ENCODE measurements at regions not wholly inside any gene's neighbourhood (a gene's known extent, or its start where the extent isn't known, plus 50 kb on each side); places are given as distances from the start of the nearest gene placed in this dataset.
A peak's percentile ranks its signal among the peaks of the same experiment; 100 is the strongest.

DNA sequence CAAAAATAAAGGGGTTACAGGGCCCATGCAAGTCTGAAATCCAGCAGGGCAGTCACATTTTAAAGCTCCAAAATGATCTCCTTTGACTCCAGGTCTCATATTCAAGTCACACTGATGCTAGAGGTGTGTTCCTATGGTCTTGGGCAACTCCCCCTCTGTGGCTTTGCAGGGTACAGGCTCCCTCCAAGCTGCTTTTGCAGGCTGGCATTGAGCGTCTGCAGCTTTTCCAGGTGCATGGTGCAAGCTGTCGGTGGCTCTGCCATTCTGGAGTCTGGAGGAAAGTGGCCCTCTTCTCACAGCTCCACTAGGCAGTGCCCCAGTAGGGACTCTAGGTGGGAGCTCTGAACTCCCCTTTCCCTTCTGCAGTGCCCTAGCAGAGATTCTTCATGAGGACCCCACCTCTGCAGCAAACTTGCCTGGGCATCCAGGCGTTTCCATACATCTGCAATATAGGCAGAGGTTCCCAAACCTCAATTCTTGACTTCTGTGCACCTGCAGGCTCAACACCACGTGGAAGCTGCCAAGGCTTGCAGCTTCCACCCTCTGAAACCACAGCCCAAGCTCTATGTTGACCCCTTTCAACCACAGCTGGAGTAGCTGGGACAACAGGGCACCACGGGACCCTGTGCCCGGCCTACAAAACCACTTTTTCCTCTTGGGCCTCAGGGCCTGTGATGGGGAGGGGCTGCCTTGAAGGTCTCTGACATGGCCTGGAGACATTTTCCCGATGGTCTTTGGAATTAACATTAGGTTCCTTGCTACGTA lies 80.1 kb upstream of the PLSCR5 start:
- Histone ChIP-seq H3K4me2 (ENCODE audit: insufficient read depth, low read length) (peak overlapping the region; percentile 60), H3K27ac (ENCODE audit: low read length) (peak overlapping the region; percentile 86), H3K4me1 (ENCODE audit: insufficient read depth, low read length) (peaks cover 57% of the 10 kb centered on the region), H3K9me3 (ENCODE audit: insufficient read depth, low read length, severe bottlenecking) (peaks cover 26% of the 10 kb centered on the region), H4K20me1 (ENCODE audit: insufficient read depth, low read length) (no peaks in the 10 kb centered on the region), H3K79me2 (ENCODE audit: insufficient read depth, low read length) (no peaks in the 10 kb centered on the region), H3K9ac (ENCODE audit: low read depth, low read length) (peak overlapping the region; percentile 44), H3K27me3 (ENCODE audit: insufficient read depth, low read length, poor library complexity) (no peaks in the 10 kb centered on the region), H3K36me3 (ENCODE audit: insufficient read depth, low read length) (no peaks in the 10 kb centered on the region), H3K4me3 (ENCODE audit: low read depth in 1 of 2, low read length in 2 of 2) (peak overlapping the region in 1 of 2 experiments; percentile 38; a peak in 1 of 4 replicates), H2AFZ (ENCODE audit: low read depth, low read length) (peak overlapping the region; percentile 39; the same call in 1 of the 2 replicates)
- peak; percentile 86 for ATAC-seq (ENCODE audit: insufficient read depth, low read depth)
- TF ChIP-seq CTCF (IDR thresholded peaks at IDR 0.05; ENCODE audit: borderline replicate concordance, extremely low read depth, low read length, poor library complexity, severe bottlenecking) (peak; percentile 20), EZH2 (IDR thresholded peaks at IDR 0.05; ENCODE audit: borderline replicate concordance, low read depth, low read length, severe bottlenecking) (no peak)
- DNase-seq, result peak; percentile 82

- no peak overlapping the region for H3K27ac ChIP-seq (ENCODE audit: low read length)
- H3K36me3 ChIP-seq (ENCODE audit: insufficient read depth, low read length), result no peaks in the 10 kb centered on the region
- DNase-seq (no peak), ATAC-seq (ENCODE audit: insufficient read depth, low read depth) (no peak)
- no peaks in the 10 kb centered on the region for H4K20me1 ChIP-seq (ENCODE audit: insufficient read depth, low read length)
- no peaks in the 10 kb centered on the region for H3K79me2 ChIP-seq (ENCODE audit: insufficient read depth, low read length)
- no peak overlapping the region for H3K4me3 ChIP-seq (ENCODE audit: low read depth in 1 of 2, low read length in 2 of 2)
- peaks cover 13% of the 10 kb centered on the region for H3K9me3 ChIP-seq (ENCODE audit: insufficient read depth, low read length, severe bottlenecking)
- no peaks in the 10 kb centered on the region for H3K27me3 ChIP-seq (ENCODE audit: insufficient read depth, low read length, poor library complexity)
- H2AFZ ChIP-seq (ENCODE audit: low read depth, low read length), result no peak overlapping the region
- no peak overlapping the region for H3K4me2 ChIP-seq (ENCODE audit: insufficient read depth, low read length)
- TF ChIP-seq EZH2 (IDR thresholded peaks at IDR 0.05; ENCODE audit: borderline replicate concordance, low read depth, low read length, severe bottlenecking) (no peak), CTCF (IDR thresholded peaks at IDR 0.05; ENCODE audit: borderline replicate concordance, extremely low read depth, low read length, poor library complexity, severe bottlenecking) (no peak)
- peaks cover 57% of the 10 kb centered on the region for H3K4me1 ChIP-seq (ENCODE audit: insufficient read depth, low read length)
- no peak overlapping the region for H3K9ac ChIP-seq (ENCODE audit: low read depth, low read length)
Measured at GRCh38 chr3:146682171-146682570, 77.0 kb upstream of the PLSCR5 start.

GRCh38 chr3:146680617-146681016 lies 75.5 kb upstream of the PLSCR5 start:
- Histone ChIP-seq H3K4me2 (ENCODE audit: insufficient read depth, low read length) (no peak overlapping the region), H3K4me1 (ENCODE audit: insufficient read depth, low read length) (peaks cover 48% of the 10 kb centered on the region), H3K27me3 (ENCODE audit: insufficient read depth, low read length, poor library complexity) (no peaks in the 10 kb centered on the region), H3K4me3 (ENCODE audit: low read depth in 1 of 2, low read length in 2 of 2) (no peak overlapping the region), H3K9ac (ENCODE audit: low read depth, low read length) (no peak overlapping the region), H3K9me3 (ENCODE audit: insufficient read depth, low read length, severe bottlenecking) (peaks cover 6% of the 10 kb centered on the region), H2AFZ (ENCODE audit: low read depth, low read length) (no peak overlapping the region), H3K79me2 (ENCODE audit: insufficient read depth, low read length) (no peaks in the 10 kb centered on the region), H3K36me3 (ENCODE audit: insufficient read depth, low read length) (no peaks in the 10 kb centered on the region), H4K20me1 (ENCODE audit: insufficient read depth, low read length) (no peaks in the 10 kb centered on the region), H3K27ac (ENCODE audit: low read length) (no peak overlapping the region)
- TF ChIP-seq EZH2 (IDR thresholded peaks at IDR 0.05; ENCODE audit: borderline replicate concordance, low read depth, low read length, severe bottlenecking), result no peak
- no peak for TF ChIP-seq CTCF (IDR thresholded peaks at IDR 0.05; ENCODE audit: borderline replicate concordance, extremely low read depth, low read length, poor library complexity, severe bottlenecking)
- ATAC-seq (ENCODE audit: insufficient read depth, low read depth), result no peak
- no peak for DNase-seq
